Heart right ventricle (tissue), 16 donors: ENCODE measurements at regions not wholly inside any gene's neighbourhood (a gene's known extent, or its start where the extent isn't known, plus 50 kb on each side); places are given as distances from the start of the nearest gene placed in this dataset.

Source experiments
- ATAC-seq, 8 donors: fragments of 200-7000 bp; cut with Tn5 transposase; one replicate each; pipeline ENCODE4 v1.9.1; 2020; ENCODE audit warnings: mild to moderate bottlenecking in 8 of 8, moderate library complexity in 8 of 8, moderate number of reproducible peaks in 1 of 8
- DNase-seq, 2 donors: peaks; one replicate each; pipeline ENCODE4 v3.0.0-alpha.2; 2020
- H3K27ac ChIP-seq, 10 donors: fragments of 200-600 bp; sonication (generic) in 2 of 10; one replicate each; pipeline versions ENCODE4 v1.5.0 to v1.8.0; 2020 to 2022; ENCODE audit warnings: mild to moderate bottlenecking in 3 of 10
- H3K27me3 ChIP-seq, 7 donors: fragments of 200-600 bp; one replicate each; pipeline ENCODE4 v1.8.0; 2021 to 2022; ENCODE audit warnings: mild to moderate bottlenecking in 2 of 7
- H3K36me3 ChIP-seq, 9 donors: fragments of 200-600 bp; sonication (generic) in 1 of 9; one replicate each; pipeline versions ENCODE4 v1.5.0 to v1.8.0; 2020 to 2022; ENCODE audit warnings: mild to moderate bottlenecking in 2 of 9
- H3K4me1 ChIP-seq, 9 donors: fragments of 200-600 bp; sonication (generic) in 1 of 9; one replicate each; pipeline versions ENCODE4 v1.5.0 to v1.8.0; 2020 to 2022; ENCODE audit warnings: mild to moderate bottlenecking in 4 of 9
- H3K4me3 ChIP-seq, 10 donors: fragments of 200-600 bp; sonication (generic) in 2 of 10; one replicate each; pipeline versions ENCODE4 v1.5.0 to v1.8.0; 2020 to 2022; ENCODE audit warnings: mild to moderate bottlenecking in 7 of 10, moderate library complexity in 2 of 10
- H3K9me3 ChIP-seq, 11 donors: fragments of 200-600 bp in 10 of 11; sonication (generic) in 2 of 11; one replicate each; pipeline versions ENCODE4 v1.5.0 to v1.8.0; 2013 to 2022; ENCODE audit warnings: mild to moderate bottlenecking in 2 of 11, control low read depth in 1 of 11, moderate library complexity in 1 of 11
- CTCF ChIP-seq, 9 donors: fragments of 200-600 bp; sonication (generic) in 2 of 9; IDR thresholded peaks; one replicate each; pipeline versions ENCODE4 v1.5.0 to v1.8.0; 2021 to 2022; ENCODE audit warnings: antibody characterized with exemption in 9 of 9, mild to moderate bottlenecking in 5 of 9, moderate library complexity in 1 of 9
- WGBS, 2 donors: extraction: QIAGEN DNeasy Blood & Tissue Kit; methylation state at CpG; one replicate each; pipeline ENCODE4 v1.1.7; 2013; ENCODE audit warnings: inconsistent platforms in 1 of 2; 5-methylcytosine and 5-hydroxymethylcytosine counted together
- intact Hi-C, 10 donors: fragments of 100-400 bp; cut with DNase I; formaldehyde crosslinking; loops; one replicate each; pipeline versions ENCODE4 v1.11.1 to v1.14.2; 2022
- donor health status: Arrhythmogenic right ventricular cardiomyopathy.
- donor health status: ischemic (EF 13 %, LVEDD 7.1; RV severe dilation, severe dysfunction).
- donor health status: healthy with polysubstance abuse.
- donor health status: DM: no; HTN: yes; CAD: no.
- donor health status: DM: no; HTN: no; CAD: no.
- donor health status: ischemic (EF 25% LVEDD 6.9; RV normal size, moderate dysfunction).
- donor health status: ischemic (EF 25% LVEDD 5.7; RV mildly dilated, moderate dysfunction).
- donor health status: healthy.
- donor health status: DM: yes; HTN: yes; CAD: no.
- donor health status: Ischemic cardiomyopathy.
- donor health status: ischemic (EF 35%, LVEDD 5.7; RV mildly dilated, moderate dysfunction).
- donor health status: nonischemic (EF 11% LVEDD 7.7; RV severe dilation, severe dysfunction).
- donor health status: DM: yes; HTN: yes; CAD: no.
- donor health status: PGD.
- donor health status: ischemic (EF 29% LVEDD 5.4; RV normal size, mild dysfunction).
- donor health status: nonischemic (EF 23%, LVEDD 6.1; RV moderate dilation, normal function).

- TF ChIP-seq CTCF (IDR thresholded peaks at IDR 0.05): no peak
- intact Hi-C loops: no loop called here
- H3K4me1 ChIP-seq: no peaks in the 10 kb centered on the region
- no peaks in the 10 kb centered on the region for H3K36me3 ChIP-seq
- H3K9me3 ChIP-seq: peaks cover 0 to 24% (median 10%) of the 10 kb centered on the region in 11 donors
- H3K27me3 ChIP-seq: no peaks in the 10 kb centered on the region
- DNase-seq: no peak
- H3K27ac ChIP-seq: no peak overlapping the region
- H3K4me3 ChIP-seq: no peak overlapping the region
- ATAC-seq: no peak
Measured at GRCh38 chr14:84421621-84422020, 1108.3 kb upstream of the FLRT2 start.

- Histone ChIP-seq H3K27ac (no peak overlapping the region), H3K9me3 (no peaks in the 10 kb centered on the region), H3K36me3 (no peaks in the 10 kb centered on the region), H3K4me3 (no peak overlapping the region), H3K27me3 (no peaks in the 10 kb centered on the region), H3K4me1 (no peaks in the 10 kb centered on the region)
- intact Hi-C loops: no loop called here
- TF ChIP-seq CTCF (IDR thresholded peaks at IDR 0.05): no peak
- DNase-seq (no peak), ATAC-seq (no peak)
- 68 to 73% methylated on average over 2 of the region's 2 CpGs for WGBS, 2 donors
Measured at GRCh38 chr14:84425968-84426367, 1104.0 kb upstream of the FLRT2 start.

DNA sequence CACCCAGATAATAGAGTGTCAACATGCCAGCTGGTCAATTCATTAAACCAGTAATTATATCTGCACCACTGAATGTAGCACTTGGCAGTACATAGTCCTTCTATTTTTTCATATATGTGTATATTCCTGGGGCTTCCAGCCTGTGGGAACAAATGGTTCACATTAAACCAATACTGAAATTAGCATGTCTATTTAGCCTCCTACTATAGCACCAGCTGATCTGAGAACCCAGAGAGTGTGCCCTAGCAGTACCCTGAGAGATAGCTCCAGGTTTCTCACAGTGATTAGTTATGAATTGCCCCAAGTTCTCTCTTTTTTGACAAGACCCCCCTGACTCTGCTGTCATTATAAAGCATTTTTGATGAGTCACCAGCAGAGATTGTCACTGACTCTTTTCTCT lies 1097.3 kb upstream of the FLRT2 start:
- DNase-seq: no peak
- intact Hi-C loops: no loop called here
- Histone ChIP-seq H3K36me3 (no peaks in the 10 kb centered on the region), H3K27ac (no peak overlapping the region), H3K9me3 (no peaks in the 10 kb centered on the region), H3K27me3 (no peaks in the 10 kb centered on the region), H3K4me3 (no peak overlapping the region), H3K4me1 (no peaks in the 10 kb centered on the region)
- TF ChIP-seq CTCF (IDR thresholded peaks at IDR 0.05): no peak
- no peak for ATAC-seq

GRCh38 chr14:84433961-84434360 lies 1096.0 kb upstream of the FLRT2 start:
- Histone ChIP-seq H3K36me3 (no peaks in the 10 kb centered on the region), H3K27ac (no peak overlapping the region), H3K4me1 (no peaks in the 10 kb centered on the region), H3K4me3 (no peak overlapping the region), H3K27me3 (no peaks in the 10 kb centered on the region), H3K9me3 (no peaks in the 10 kb centered on the region)
- 70 to 73% methylated on average over 2 of the region's 2 CpGs for WGBS, 2 donors
- no peak for TF ChIP-seq CTCF (IDR thresholded peaks at IDR 0.05)
- DNase-seq (no peak), ATAC-seq (no peak)
- intact Hi-C loops: no loop called here

GRCh38 chr14:84435820-84436324 lies 1094.1 kb upstream of the FLRT2 start:
- no peak for DNase-seq
- no peak overlapping the region for H3K27ac ChIP-seq
- no peaks in the 10 kb centered on the region for H3K27me3 ChIP-seq
- H3K4me3 ChIP-seq: no peak overlapping the region
- no peak for TF ChIP-seq CTCF (IDR thresholded peaks at IDR 0.05)
- ATAC-seq: no peak
- H3K4me1 ChIP-seq: no peaks in the 10 kb centered on the region
- H3K9me3 ChIP-seq: no peaks in the 10 kb centered on the region
- intact Hi-C loops: no loop called here
- WGBS, 2 donors: 95 to 100% methylated on average over 1 of the region's 1 CpG
- H3K36me3 ChIP-seq: no peaks in the 10 kb centered on the region
